Keratinocyte (primary cell): ENCODE measurements at regions not wholly inside any gene's neighbourhood (a gene's known extent, or its start where the extent isn't known, plus 50 kb on each side); places are given as distances from the start of the nearest gene placed in this dataset.
"Not testable (repeated sequence)": the region's sequence is repeated elsewhere in the genome, so short reads cannot be mapped to it uniquely, and the experiment has no call there.

Experiments
- DNase-seq: peaks from one replicate; pipeline ENCODE4 v3.0.0-alpha.2; 2011; ENCODE audit warnings: low read depth, missing footprints, low spot score
- FAIRE-seq: peaks from 2 replicates; lab custom pipeline; 2011; peaks lifted over from hg19 to GRCh38; lab: Jason Lieb, UNC
- H2AFZ ChIP-seq: 2 replicates; pipeline ENCODE4 v1.6.0; 2012; ENCODE audit warnings: low read length, control low read depth, inconsistent platforms; ENCODE audit not compliant: control insufficient read depth
- H3K27ac ChIP-seq: 2 replicates; pipeline ENCODE4 v1.5.1; 2011; ENCODE audit warnings: low read length; ENCODE audit not compliant: control insufficient read depth, insufficient read depth
- H3K27me3 ChIP-seq: 3 replicates; pipeline ENCODE4 v1.6.0; 2011; ENCODE audit warnings: low read length; ENCODE audit not compliant: control insufficient read depth, insufficient read depth; ENCODE audit errors: extremely low read depth
- H3K36me3 ChIP-seq, 2 experiments: 2 replicates in 1 of 2; 3 replicates in 1 of 2; pipeline ENCODE4 v1.5.1; 2011; ENCODE audit warnings: low read length in 2 of 2, mild to moderate bottlenecking in 1 of 2; ENCODE audit not compliant: control insufficient read depth in 2 of 2, insufficient read depth in 2 of 2; ENCODE audit errors: extremely low read depth in 1 of 2
- H3K4me1 ChIP-seq: 3 replicates; pipeline ENCODE4 v1.5.1; 2011; ENCODE audit warnings: low read length; ENCODE audit not compliant: control insufficient read depth, insufficient read depth; ENCODE audit errors: extremely low read depth
- H3K4me2 ChIP-seq: 3 replicates; pipeline ENCODE4 v1.6.0; 2011; ENCODE audit warnings: low read depth, low read length; ENCODE audit not compliant: control insufficient read depth, insufficient read depth; ENCODE audit errors: extremely low read depth
- H3K4me3 ChIP-seq, 3 experiments: fragments of 200-600 bp in 1 of 3; sonication (generic) in 1 of 3; 2 replicates in 2 of 3; 3 replicates in 1 of 3; pipeline ENCODE4 v1.5.1; 2011 to 2016; ENCODE audit warnings: low read length in 3 of 3, mild to moderate bottlenecking in 3 of 3, control low read depth in 2 of 3, inconsistent platforms in 1 of 3, low read depth in 1 of 3, mixed read lengths in 1 of 3, mixed run types in 1 of 3, moderate library complexity in 1 of 3; ENCODE audit not compliant: control insufficient read depth in 2 of 3, insufficient read depth in 2 of 3; ENCODE audit errors: extremely low read depth in 1 of 3
- H3K79me2 ChIP-seq: 2 replicates; pipeline ENCODE4 v1.6.0; 2012; ENCODE audit warnings: low read length; ENCODE audit not compliant: control insufficient read depth, insufficient read depth
- H3K9ac ChIP-seq: 3 replicates; pipeline ENCODE4 v1.6.0; 2011; ENCODE audit warnings: low read length; ENCODE audit not compliant: control insufficient read depth, insufficient read depth; ENCODE audit errors: extremely low read depth
- H3K9me1 ChIP-seq: 3 replicates; pipeline ENCODE4 v1.6.0; 2011; ENCODE audit warnings: low read length; ENCODE audit not compliant: control insufficient read depth, insufficient read depth; ENCODE audit errors: extremely low read depth
- H3K9me3 ChIP-seq: 2 replicates; pipeline ENCODE4 v1.5.1; 2012; ENCODE audit warnings: low read depth, low read length; ENCODE audit not compliant: control insufficient read depth
- H4K20me1 ChIP-seq: 3 replicates; pipeline ENCODE4 v1.6.0; 2011; ENCODE audit warnings: low read length; ENCODE audit not compliant: control insufficient read depth, insufficient read depth; ENCODE audit errors: extremely low read depth
- CTCF ChIP-seq, 3 experiments: IDR thresholded peaks in 1 of 3; conservative IDR thresholded peaks in 1 of 3; optimal IDR thresholded peaks in 1 of 3; 2 replicates in 2 of 3; 3 replicates in 1 of 3; pipeline versions ENCODE3 to v1.5.1; 2011; ENCODE audit warnings: low read length in 3 of 3, mild to moderate bottlenecking in 3 of 3, moderate library complexity in 2 of 3, control low read depth in 1 of 3, inconsistent platforms in 1 of 3; ENCODE audit not compliant: insufficient read depth in 2 of 3; ENCODE audit errors: extremely low read depth in 1 of 3
- EZH2 ChIP-seq: IDR thresholded peaks from one replicate; pipeline ENCODE4 v1.6.1; 2012; ENCODE audit warnings: inconsistent platforms, mild to moderate bottlenecking, low read length, moderate library complexity
- dilution Hi-C: fragments of 300-500 bp; cut with MboI; formaldehyde crosslinking; loops from one replicate; pipeline ENCODE4 v1.7.0; 2020; ENCODE audit warnings: low sequenced_read_pairs; ENCODE audit not compliant: extremely low pct_ligation_motif_present

GRCh38 chr10:64118736-64119135 is 597.5 kb downstream of the REEP3 start:
- no peak overlapping the region for H2AFZ ChIP-seq
- no peak overlapping the region for H3K9ac ChIP-seq
- no peaks in the 10 kb centered on the region for H3K36me3 ChIP-seq
- H4K20me1 ChIP-seq = no peaks in the 10 kb centered on the region
- no peak overlapping the region for H3K4me2 ChIP-seq
- H3K9me1 ChIP-seq = no peaks in the 10 kb centered on the region
- H3K4me3 ChIP-seq = no peak overlapping the region
- H3K79me2 ChIP-seq = no peaks in the 10 kb centered on the region
- H3K9me3 ChIP-seq = no peaks in the 10 kb centered on the region
- TF ChIP-seq CTCF (optimal IDR thresholded peaks at IDR 0.05 in 1 of 3, IDR thresholded peaks at IDR 0.05 in 1 of 3, conservative IDR thresholded peaks at IDR 0.05 in 1 of 3; ENCODE audit: extremely low read depth in 1 of 3, insufficient read depth in 2 of 3, low read length in 3 of 3) = no peak
- TF ChIP-seq EZH2 = no peak
- dilution Hi-C loops = no loop called here
- no peaks in the 10 kb centered on the region for H3K4me1 ChIP-seq
- no peaks in the 10 kb centered on the region for H3K27me3 ChIP-seq
- DNase-seq = no peak
- FAIRE-seq = no peak
- H3K27ac ChIP-seq = no peak overlapping the region

GRCh38 chr10:64120301-64120980 is 599.2 kb downstream of the REEP3 start:
- H3K4me2 ChIP-seq, H3K4me3 ChIP-seq, H3K9ac ChIP-seq, H3K9me3 ChIP-seq, H3K9me1 ChIP-seq, H3K4me1 ChIP-seq, H3K27me3 ChIP-seq, H4K20me1 ChIP-seq, H3K27ac ChIP-seq, dilution Hi-C loops, H2AFZ ChIP-seq, H3K79me2 ChIP-seq, FAIRE-seq, DNase-seq, H3K36me3 ChIP-seq: not testable (repeated sequence)

- Histone ChIP-seq H2AFZ (no peak overlapping the region), H3K79me2 (no peaks in the 10 kb centered on the region), H3K27ac (no peak overlapping the region), H3K36me3 (no peaks in the 10 kb centered on the region), H3K4me1 (no peaks in the 10 kb centered on the region), H3K4me3 (no peak overlapping the region), H3K9me1 (no peaks in the 10 kb centered on the region), H3K4me2 (no peak overlapping the region), H3K9me3 (no peaks in the 10 kb centered on the region), H3K9ac (no peak overlapping the region), H4K20me1 (no peaks in the 10 kb centered on the region), H3K27me3 (no peaks in the 10 kb centered on the region)
- FAIRE-seq (no peak), DNase-seq (no peak)
- dilution Hi-C loops = no loop called here
- TF ChIP-seq CTCF (optimal IDR thresholded peaks at IDR 0.05 in 1 of 3, IDR thresholded peaks at IDR 0.05 in 1 of 3, conservative IDR thresholded peaks at IDR 0.05 in 1 of 3; ENCODE audit: extremely low read depth in 1 of 3, insufficient read depth in 2 of 3, low read length in 3 of 3) = no peak
- TF ChIP-seq EZH2 = no peak
Measured at GRCh38 chr10:64130152-64130551, 609.0 kb downstream of the REEP3 start.
